Myocyte (in vitro differentiated cells): ENCODE measurements at regions not wholly inside any gene's neighbourhood (a gene's known extent, or its start where the extent isn't known, plus 50 kb on each side); places are given as distances from the start of the nearest gene placed in this dataset.
"Not testable (repeated sequence)": the region's sequence is repeated elsewhere in the genome, so short reads cannot be mapped to it uniquely, and the experiment has no call there.

ENCODE experiments used
- DNase-seq: peaks from one replicate; pipeline ENCODE4 v3.0.0-alpha.2; 2012; ENCODE audit warnings: low read depth

DNA sequence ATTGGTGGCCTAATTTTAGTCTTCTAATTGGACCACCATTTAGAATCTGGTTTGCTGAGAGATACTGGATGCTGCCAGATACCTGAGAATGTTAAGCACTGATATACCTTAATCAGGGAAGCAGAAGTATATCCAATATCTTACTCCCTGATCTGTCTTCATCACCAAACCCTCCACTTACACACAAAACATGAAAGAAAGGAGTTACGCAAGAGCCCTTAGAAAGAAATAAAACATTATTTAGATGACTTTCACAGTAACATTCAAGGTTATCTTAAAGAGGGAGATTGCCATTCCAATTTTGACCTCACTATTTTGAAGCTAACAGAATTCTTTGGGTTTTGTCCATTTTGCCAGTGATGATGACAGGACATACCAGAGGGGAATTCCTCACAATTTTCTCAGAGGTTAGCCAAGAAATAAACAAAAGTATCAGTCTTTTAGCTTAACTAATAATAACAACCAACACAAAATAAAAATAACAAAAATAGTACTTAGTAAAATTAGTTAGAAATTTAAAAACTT is 496.1 kb downstream of the NFIB start:
- peak; percentile 17 for DNase-seq

DNA sequence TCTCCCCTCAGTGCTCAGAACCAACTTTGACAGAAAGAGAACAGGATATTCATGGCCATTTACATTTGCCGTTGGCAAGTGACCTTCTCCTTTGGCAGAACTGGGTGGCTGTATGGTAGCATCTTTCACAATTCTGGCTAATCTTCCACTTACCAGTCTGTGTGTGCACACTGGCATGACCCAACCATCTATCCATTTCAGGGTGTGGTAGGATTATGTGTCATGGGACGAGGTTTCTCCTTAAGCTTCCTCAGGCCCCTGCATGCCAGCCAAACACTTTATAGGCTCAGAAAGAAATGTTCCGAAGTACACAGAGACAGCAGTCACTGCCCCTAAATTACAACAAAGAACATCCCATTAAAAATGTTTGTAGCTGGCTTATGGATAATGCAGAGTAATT is 497.1 kb downstream of the NFIB start:
- DNase-seq = peak; percentile 47

DNA sequence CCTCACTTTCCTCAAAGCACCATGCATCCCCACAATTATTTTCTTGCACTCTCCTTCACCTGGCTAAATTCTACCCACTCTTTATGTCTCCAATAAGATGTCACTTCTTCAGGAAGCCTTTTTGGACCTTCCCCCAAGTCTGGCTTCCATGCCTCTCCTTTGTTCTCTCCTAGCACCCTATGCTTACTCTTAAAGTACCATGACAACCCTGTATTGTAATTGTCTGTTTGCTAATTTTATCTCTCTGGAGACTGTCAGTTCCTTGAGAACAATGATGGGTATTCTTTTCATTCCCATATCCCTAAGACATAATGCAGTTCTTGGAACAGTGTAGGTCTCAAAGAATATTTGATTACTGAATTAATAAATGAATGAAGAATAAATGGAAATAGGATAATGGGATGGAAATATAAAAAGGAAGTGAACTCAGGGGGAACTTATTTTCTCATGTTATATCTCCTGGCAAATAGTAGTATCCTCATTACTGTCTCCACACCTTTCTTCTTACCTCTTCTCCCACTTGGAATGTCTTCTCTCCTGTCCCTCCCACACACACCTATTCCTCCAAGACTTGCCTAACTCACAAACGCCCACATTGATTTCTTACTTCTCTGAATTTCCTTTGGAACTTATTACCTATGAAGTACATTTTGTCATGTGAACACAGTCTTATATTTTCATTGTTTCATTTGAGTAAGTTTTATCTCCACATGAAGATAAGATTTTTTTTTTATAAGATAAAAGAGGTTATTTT is 499.1 kb downstream of the NFIB start:
- no peak for DNase-seq

DNA sequence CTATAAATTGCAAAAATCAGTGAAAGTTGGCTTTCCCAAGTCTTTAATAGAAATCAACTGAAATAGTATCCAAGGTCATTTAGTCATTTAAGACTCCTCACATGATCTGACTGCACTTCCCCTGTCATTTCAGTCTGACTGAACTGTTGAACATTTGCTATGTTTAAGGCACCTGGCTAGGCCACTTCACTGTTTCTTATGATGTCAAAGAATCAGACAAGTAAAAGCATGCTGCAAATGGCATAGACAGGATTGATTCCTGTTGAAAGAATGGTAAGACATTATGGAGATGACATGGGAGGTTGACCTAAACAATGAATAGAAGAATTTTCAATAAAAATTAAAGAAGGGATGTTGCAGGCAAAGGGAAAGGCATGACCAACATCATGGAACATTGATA is 502.1 kb downstream of the NFIB start:
- DNase-seq = no peak

DNA sequence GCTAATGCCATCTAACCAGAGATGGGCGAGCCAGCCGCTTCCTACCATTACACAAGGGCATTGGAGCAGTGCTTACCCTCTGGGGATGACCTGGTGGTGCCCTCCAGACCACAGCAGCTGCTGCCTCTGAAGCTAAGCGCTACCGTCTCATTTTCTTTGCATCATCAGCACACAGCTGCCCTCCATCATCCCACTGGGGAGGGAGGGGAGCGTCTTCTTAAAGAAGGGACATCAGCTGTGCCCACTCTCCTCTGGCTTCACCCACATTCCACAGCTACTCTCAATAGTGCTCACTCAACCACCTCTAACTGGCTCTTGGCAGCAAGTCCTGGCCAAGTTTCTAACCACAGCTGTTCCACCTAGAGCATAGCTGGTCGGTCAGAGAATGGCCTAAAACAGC is 503.4 kb downstream of the NFIB start:
- peak; percentile 100 for DNase-seq

DNA sequence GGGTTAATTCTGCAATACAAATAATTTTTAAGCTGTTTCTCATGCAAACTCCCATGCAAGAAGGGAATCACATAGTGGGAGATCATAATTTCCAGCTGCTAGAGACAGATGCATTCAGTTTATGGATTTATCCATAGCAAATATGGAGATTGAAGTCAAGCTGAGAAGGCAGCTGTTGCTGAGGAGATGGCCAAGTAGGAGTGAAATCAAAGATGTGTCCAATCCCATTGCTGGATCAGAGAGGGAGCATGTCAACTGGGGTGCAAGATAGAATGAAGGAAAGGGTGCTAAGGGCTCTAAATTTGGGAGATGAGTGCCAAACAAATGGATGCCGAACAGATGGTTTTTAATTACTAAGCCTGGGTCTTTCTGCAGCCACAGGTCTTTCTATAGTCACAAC is 504.5 kb downstream of the NFIB start:
- peak; percentile 20 for DNase-seq

DNA sequence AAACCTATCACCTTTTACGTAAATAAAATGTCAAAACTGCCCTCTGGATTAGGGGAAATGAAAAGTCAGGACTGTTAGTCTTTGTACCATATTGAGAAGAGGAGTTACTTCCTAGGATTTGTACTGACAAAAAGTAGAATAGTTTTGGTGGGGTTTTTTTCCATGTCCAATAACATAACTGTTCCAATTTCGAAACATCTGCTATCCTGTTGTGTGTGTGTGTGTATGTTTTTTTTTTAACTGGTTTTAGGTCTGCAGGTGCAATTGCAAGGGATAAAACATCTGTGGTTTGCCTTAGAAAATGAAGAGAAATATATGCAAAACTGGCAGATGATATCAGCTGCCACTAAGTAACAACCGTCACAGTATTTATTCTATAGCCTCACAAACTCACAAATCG is 506.8 kb downstream of the NFIB start:
- no peak for DNase-seq

DNA sequence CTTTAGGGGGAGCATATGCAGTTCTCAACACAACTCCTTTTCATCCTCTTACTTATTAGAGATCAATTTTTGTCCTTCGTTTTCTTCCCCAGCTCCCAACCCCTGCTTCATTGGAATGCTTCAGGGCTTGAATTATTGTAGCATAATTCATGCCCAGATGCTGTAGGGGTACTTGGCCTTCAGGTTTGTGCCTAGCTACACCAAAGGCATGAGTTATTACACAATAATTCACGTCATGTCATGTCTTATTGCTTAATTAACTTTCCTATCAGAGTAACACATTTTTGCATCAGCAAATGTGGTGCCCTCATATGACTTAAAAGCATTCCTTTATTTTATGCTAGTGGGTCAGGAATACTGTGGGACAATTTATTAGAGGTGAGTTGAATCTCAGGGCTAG is 507.2 kb downstream of the NFIB start:
- DNase-seq = no peak

DNA sequence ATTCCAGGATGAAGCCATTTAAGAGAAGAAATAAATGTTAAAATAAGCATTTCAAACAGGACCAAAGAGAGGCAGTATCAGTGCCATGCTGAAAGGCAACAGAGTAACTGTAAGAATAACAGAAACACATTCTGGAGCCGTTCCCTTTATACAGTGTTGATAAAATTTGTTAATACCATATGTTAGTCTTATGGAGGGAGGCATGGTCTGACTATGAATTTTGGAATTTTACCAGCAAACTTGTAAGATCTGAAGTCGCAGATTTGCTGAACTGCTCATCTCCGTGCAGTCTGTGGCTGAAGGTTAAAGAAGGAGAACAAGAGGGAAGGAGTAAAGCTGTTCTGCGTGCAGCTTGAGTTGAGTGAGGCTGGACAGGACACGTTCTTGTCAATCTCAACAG is 508.4 kb downstream of the NFIB start:
- no peak for DNase-seq

DNA sequence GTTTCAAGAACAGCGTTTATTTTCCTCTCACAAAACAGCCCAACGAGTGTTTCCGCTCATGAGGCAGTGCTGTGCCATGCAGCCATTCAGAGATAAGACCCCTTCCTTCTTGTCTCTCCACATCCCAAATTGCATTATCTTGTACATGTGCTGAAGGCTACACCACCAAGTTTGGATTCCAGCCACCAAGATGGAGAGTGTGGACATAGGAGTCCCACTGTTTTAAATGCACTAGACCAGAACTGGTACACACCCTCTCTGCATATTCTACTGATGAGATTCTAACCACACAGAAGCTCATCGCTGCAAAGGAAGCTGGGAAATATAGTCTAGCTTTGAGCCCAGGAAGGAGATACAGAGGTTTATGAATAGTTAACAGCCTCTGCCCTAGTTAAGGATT is 509.4 kb downstream of the NFIB start:
- DNase-seq = peak; percentile 23

DNA sequence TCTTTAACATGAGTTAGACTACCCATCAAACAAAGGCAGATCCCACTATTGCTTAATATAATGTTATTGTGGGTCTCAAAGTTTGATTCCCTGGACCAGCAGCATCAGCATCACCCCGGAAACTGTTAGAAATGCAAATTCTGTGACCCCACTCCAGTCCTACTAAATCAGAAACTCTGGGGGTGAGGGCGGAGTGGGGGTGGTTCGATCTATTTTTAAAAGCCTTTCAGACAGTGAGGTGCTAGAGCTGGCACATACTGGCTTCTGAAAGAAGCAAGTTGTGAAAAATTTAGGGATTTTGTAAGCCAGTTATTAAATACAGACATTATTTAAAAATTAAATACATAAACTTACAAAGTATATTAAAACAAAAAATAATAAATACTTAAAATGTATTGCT is 513.2 kb downstream of the NFIB start:
- DNase-seq = no peak

DNA sequence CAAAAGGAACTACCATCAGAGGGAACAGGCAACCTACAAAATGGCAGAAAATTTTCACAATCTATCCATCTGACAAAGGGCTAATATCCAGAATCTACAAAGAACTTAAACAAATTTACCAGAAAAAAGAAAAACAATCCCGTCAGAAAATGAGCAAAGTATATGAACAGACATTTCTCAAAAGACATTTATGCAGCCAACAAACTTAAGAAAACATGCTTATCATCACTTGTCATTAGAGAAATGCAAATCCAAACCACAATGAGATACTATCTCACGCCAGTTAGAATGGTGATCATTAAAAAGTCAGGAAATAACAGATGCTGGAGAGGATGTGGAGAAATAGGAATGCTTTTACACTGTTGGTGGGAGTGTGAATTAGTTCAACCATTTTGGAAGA is 516.2 kb downstream of the NFIB start:
- not testable (repeated sequence) for DNase-seq

DNA sequence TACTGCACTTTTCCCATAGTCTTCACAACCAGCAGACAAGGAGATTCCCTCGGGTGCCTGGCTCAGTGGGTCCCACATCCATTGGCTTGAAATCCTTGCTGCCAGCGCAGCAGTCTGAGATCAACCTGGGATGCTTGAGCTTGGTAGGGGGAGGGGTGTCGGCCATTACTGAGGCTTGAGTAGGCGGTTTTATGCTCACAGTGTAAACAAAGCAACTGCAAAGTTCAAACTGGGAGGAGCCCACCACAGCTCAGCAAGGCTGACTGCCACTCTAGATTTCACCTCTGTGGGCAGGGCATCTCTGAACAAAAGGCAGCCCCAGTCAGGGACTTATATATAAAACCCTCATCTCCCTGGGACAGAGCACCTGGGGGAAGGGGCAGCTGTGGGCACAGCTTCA is 512.3 kb upstream of the MPDZ start:
- no peak for DNase-seq

DNA sequence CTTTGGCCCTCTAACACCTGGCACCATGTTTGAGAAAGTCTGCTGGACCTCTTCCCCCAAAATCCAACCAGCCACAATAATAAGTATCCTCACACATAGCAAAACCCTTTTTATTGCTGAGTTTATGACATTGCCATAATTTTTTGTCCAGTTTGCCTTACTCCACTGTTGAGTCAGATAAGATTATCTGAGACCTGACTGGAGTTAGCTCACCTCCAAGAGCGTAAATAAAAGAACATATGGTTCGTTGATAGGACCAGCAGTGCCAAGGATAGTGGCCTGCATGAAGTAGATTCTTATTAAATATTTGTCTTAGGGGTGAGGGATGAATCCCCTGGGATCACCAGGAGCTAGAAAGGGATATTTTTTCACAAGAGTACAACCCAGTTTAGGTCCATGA is 510.6 kb upstream of the MPDZ start:
- no peak for DNase-seq

DNA sequence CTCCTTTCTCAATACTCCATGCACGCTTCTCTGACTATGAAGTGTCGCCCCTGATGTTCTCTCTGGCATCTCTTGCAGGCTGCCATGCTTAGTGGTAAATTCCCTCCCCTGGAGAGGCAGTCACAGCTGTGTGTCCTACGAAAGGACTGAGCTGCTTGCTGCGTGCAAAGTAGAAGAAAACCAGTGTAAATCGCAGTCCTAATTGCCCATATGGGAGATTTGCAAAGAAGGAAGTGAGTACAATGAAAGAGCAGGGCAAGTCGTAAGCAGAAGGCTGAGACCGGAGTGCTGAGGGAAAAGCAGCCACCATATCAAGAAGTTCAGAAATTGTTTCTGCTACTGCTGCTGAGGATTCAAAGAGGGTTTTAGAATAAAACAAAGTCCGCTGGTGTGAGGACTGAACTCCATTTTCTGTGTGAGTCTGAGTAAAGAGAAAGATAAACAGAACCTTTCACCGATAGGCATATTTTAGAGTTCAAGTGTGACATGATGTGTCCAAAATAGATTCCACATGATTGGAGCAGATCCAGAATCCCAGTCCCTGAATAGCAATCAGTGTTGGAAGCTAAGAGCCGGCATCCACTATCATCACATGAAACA is 507.8 kb upstream of the MPDZ start:
- peak; percentile 87 for DNase-seq

DNA sequence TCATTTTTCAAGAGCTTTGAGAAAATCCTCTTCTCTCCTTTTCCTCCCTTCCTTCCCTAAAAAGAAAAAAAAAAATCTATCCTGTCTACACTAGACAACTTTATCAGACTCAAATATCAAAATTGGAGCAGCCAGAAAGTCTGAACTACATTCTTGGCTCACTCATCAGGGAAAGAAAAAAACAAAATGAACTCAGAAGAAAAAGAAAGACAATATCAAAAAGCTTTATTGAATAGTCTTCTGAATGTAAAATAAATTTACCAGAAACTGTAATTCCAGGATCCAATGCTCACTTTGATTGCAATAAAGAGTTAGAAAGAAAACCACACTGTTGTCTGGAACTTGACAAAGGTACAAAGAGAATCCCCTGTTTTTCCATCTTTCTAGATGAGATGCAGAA is 507.2 kb upstream of the MPDZ start:
- no peak for DNase-seq

DNA sequence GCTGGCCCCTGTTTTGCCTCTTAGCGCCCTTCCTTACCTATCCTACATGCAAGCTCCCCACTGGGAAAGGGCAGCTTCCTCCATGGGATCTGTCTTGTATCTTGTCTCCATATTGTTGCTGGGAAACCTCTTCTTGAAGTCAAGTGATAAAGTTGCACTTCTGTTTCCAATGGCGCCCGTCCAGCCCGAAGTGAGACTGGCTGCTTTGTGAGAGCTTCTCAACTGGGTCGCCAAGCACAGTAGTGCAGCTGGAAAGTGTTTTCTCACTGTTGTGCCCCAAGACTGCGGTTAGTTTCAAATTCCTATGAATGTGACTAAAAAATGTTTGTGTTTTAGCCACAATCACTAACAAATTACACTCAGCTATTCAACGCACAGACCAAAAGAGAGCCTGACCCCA is 506.6 kb upstream of the MPDZ start:
- DNase-seq = peak; percentile 33

DNA sequence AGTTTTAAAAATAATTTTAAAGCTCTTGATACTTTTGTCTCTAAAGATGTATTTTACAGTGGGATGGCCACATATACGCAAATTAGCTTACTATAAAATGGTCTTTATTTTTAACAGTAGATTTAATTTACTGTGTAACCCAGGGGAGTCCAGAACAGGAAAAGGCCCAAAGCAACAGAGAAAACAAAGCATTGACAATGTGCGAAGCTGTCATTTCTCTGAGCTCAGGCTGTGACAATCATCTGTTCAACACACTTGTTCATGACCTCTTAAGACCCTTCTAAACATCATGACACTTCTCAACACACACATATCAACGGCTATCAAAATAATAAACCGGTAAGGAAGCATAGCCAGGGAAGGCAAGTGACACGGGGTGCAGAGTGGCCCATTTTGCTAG is 499.6 kb upstream of the MPDZ start:
- DNase-seq = no peak

DNA sequence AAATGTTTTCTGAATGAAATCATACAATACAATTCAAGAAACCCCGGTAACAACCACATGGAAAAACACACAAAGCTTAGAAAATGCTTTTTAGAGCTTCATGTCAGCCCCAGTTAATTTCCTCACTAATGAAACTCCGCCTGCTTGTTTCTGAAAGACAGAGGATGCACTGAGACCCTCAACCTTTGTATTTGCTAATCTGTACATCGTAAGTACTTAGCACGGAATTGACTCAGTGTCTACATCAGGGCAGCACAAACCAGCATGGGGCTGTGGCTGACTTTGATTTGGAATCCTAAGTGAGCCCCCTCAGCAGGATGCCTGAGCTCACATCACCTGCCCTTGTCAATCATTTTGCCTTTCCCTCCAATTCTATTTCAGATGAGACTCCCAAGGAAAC is 499.1 kb upstream of the MPDZ start:
- DNase-seq = peak; percentile 95

DNA sequence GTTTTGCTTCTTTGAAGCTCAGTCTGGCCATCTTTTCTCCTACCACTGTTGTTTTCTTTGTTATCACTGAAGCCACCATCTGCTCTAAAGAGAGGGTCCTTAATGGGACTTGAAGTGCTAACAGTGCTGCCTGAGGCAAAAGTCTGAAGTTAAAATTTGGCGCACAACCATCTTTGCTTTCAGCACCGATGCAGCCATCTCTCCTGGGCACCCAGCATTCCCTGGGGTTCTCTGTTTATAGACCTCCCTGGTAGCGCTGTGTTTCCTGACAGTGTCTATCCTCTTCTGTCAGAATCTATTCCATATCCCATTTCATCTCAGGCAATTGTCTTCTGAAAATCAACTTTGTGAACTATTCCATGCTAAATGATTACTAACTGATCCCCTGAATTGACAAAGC is 491.5 kb upstream of the MPDZ start:
- DNase-seq = no peak

DNA sequence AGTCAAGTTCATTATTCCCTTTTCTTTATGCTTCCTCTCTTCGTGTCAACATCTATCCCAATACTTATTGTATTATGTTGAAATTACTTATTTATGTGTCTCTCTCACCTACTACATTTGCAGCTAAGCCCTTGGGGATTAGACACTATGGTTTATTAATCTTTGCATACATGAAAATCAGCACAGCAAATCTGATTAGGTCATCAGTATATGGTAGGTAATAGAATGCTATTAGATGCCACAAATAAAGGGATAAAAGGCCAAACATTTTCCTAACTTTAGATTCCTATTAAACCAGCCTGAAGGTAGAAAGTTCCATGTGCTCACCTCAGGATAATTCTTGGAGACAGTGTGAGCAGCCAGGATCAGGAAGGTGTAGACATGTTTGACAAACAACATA is 490.1 kb upstream of the MPDZ start:
- DNase-seq = no peak

DNA sequence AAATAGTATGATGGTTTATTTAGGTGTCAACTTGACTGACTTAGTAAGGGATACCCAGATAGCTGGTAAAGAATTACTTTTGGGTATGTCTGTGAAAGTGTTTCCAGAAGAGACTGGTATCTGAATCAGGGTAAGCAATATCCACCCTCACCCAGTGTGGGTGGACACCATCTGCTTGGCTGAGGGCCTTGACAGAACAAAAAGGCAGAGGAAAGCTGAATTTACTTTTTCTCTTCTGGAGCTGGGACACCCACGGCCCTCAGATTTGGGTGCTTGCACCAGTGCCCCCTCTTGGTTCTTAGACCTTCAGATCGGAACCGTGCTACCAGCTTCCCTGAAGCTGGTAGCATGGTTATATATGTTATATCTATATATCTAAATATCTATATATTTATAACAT is 489.5 kb upstream of the MPDZ start:
- DNase-seq = no peak

DNA sequence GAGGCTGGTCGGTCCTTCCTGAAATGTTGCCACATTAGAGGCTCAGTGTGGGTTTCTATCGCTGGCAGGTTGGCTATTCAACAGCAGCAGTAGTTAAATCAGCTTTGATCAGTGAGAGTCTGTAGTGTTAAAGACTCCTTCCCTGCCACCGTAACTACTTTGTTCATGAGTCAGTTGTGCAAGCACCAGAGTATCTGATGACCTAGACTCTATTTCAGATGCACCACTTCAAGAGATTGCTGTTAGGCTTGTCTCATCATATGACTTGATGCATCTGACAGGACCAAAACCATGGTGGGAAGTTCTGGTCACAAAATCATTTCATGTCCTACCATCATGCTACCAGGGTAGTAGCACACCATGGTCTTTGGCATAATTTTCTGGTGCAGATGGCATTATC is 482.7 kb upstream of the MPDZ start:
- DNase-seq = peak; percentile 54
